Cardiac muscle cell (in vitro differentiated cells and primary cell): ENCODE measurements at regions not wholly inside any gene's neighbourhood (a gene's known extent, or its start where the extent isn't known, plus 50 kb on each side); places are given as distances from the start of the nearest gene placed in this dataset.

Experiments
- DNase-seq, 2 donors: peaks; one replicate each; pipeline versions ENCODE4 v3.0.0 to v3.0.0-alpha.2; 2010 to 2017; ENCODE audit warnings: low read depth in 1 of 2, low spot score in 1 of 2
- H3K27ac ChIP-seq: fragments of 200-600 bp; sonication (generic); 2 replicates; pipeline ENCODE4 v1.5.1; 2016
- H3K27me3 ChIP-seq: fragments of 200-600 bp; sonication (generic); 2 replicates; pipeline ENCODE4 v1.6.0; 2016; ENCODE audit warnings: control low read depth
- H3K36me3 ChIP-seq: fragments of 200-600 bp; sonication (generic); 2 replicates; pipeline ENCODE4 v1.5.1; 2016; ENCODE audit warnings: control low read depth
- H3K4me1 ChIP-seq: fragments of 200-600 bp; sonication (generic); 2 replicates; pipeline ENCODE4 v1.8.1; 2017; ENCODE audit warnings: low read depth, mild to moderate bottlenecking, mixed run types
- H3K4me3 ChIP-seq: fragments of 200-600 bp; sonication (generic); 2 replicates; pipeline ENCODE4 v1.5.1; 2016; ENCODE audit warnings: mild to moderate bottlenecking
- H3K9me3 ChIP-seq: fragments of 200-600 bp; sonication (generic); 2 replicates; pipeline ENCODE4 v1.5.1; 2017; ENCODE audit warnings: low read depth, mild to moderate bottlenecking, control low read depth
- CTCF ChIP-seq: IDR thresholded peaks from 2 replicates; pipeline ENCODE4 v1.5.1; 2012; ENCODE audit warnings: low read depth, mild to moderate bottlenecking, low read length

GRCh38 chr3:174614036-174614435 lies 245.1 kb upstream of the NAALADL2 start:
- no peaks in the 10 kb centered on the region for H3K4me1 ChIP-seq
- no peaks in the 10 kb centered on the region for H3K9me3 ChIP-seq
- H3K36me3 ChIP-seq: no peaks in the 10 kb centered on the region
- no peaks in the 10 kb centered on the region for H3K27me3 ChIP-seq
- H3K27ac ChIP-seq: no peak overlapping the region
- H3K4me3 ChIP-seq: no peak overlapping the region
- peak in 1 of 2 donors; percentile 19 for DNase-seq
- no peak for TF ChIP-seq CTCF

- H3K27ac ChIP-seq: no peak overlapping the region
- no peaks in the 10 kb centered on the region for H3K9me3 ChIP-seq
- DNase-seq: no peak
- H3K27me3 ChIP-seq: no peaks in the 10 kb centered on the region
- no peak overlapping the region for H3K4me3 ChIP-seq
- no peaks in the 10 kb centered on the region for H3K4me1 ChIP-seq
- no peak for TF ChIP-seq CTCF
- H3K36me3 ChIP-seq: no peaks in the 10 kb centered on the region
Measured at GRCh38 chr3:174618368-174619080, 240.6 kb upstream of the NAALADL2 start.

GRCh38 chr3:174619239-174619638 lies 239.9 kb upstream of the NAALADL2 start:
- TF ChIP-seq CTCF: no peak
- no peak for DNase-seq
- Histone ChIP-seq H3K36me3 (no peaks in the 10 kb centered on the region), H3K27me3 (no peaks in the 10 kb centered on the region), H3K4me1 (no peaks in the 10 kb centered on the region), H3K9me3 (no peaks in the 10 kb centered on the region), H3K4me3 (no peak overlapping the region), H3K27ac (no peak overlapping the region)

- no peaks in the 10 kb centered on the region for H3K9me3 ChIP-seq
- no peaks in the 10 kb centered on the region for H3K36me3 ChIP-seq
- no peak overlapping the region for H3K4me3 ChIP-seq
- no peaks in the 10 kb centered on the region for H3K4me1 ChIP-seq
- peak in 1 of 2 donors; percentile 42 for DNase-seq
- H3K27ac ChIP-seq: no peak overlapping the region
- no peaks in the 10 kb centered on the region for H3K27me3 ChIP-seq
- TF ChIP-seq CTCF: peak; percentile 42
Measured at GRCh38 chr3:174620138-174620537, 239.0 kb upstream of the NAALADL2 start.

GRCh38 chr3:174620855-174621472 lies 238.2 kb upstream of the NAALADL2 start:
- Histone ChIP-seq H3K4me1 (no peaks in the 10 kb centered on the region), H3K27me3 (no peaks in the 10 kb centered on the region), H3K9me3 (no peaks in the 10 kb centered on the region), H3K4me3 (no peak overlapping the region), H3K36me3 (no peaks in the 10 kb centered on the region), H3K27ac (no peak overlapping the region)
- no peak for DNase-seq
- no peak for TF ChIP-seq CTCF
